H1 (cell line): ENCODE measurements at regions not wholly inside any gene's neighbourhood (a gene's known extent, or its start where the extent isn't known, plus 50 kb on each side); places are given as distances from the start of the nearest gene placed in this dataset.

Source experiments
- CTCF ChIA-PET: fragments of 300-600 bp; sonication (Branson Sonifier 250); formaldehyde crosslinking; loops from one replicate; lab custom pipeline; 2021; ENCODE audit not compliant: partially characterized antibody; lab: Charles Lee
- POLR2A ChIA-PET: fragments of 300-600 bp; sonication (Branson Sonifier 250); formaldehyde crosslinking; loops from one replicate; lab custom pipeline; 2021; ENCODE audit warnings: inconsistent platforms; ENCODE audit not compliant: partially characterized antibody; lab: Charles Lee
- DNase-seq, 2 experiments: peaks; one replicate each; pipeline versions ENCODE4 v3.0.0 to v3.0.0-alpha.2; 2010 to 2022; ENCODE audit warnings: low spot score in 2 of 2, low read depth in 1 of 2, mixed read lengths in 1 of 2
- FAIRE-seq: peaks from 2 replicates; lab custom pipeline; 2011; peaks lifted over from hg19 to GRCh38; lab: Jason Lieb, UNC
- H2AFZ ChIP-seq: 2 replicates; pipeline ENCODE4 v1.8.1; 2012; ENCODE audit warnings: low read length, inconsistent platforms
- H2AK5ac ChIP-seq: 2 replicates; pipeline ENCODE4 v1.6.1; 2013; ENCODE audit warnings: low read depth, low read length
- H2BK120ac ChIP-seq: replicated peaks from 2 replicates; pipeline ENCODE3; 2013; ENCODE audit warnings: low read depth, low read length, inconsistent platforms
- H2BK12ac ChIP-seq: 2 replicates; pipeline ENCODE4 v1.6.1; 2013; ENCODE audit warnings: low read depth, low read length
- H2BK15ac ChIP-seq: 2 replicates; pipeline ENCODE4 v1.6.1; 2013; ENCODE audit warnings: low read length
- H2BK20ac ChIP-seq: 2 replicates; pipeline ENCODE4 v1.6.1; 2013; ENCODE audit warnings: low read length
- H2BK5ac ChIP-seq: 2 replicates; pipeline ENCODE4 v1.6.1; 2013; ENCODE audit warnings: low read depth, low read length
- H3K14ac ChIP-seq: 2 replicates; pipeline ENCODE4 v1.6.1; 2013; ENCODE audit warnings: inconsistent platforms; ENCODE audit not compliant: insufficient read length
- H3K18ac ChIP-seq: 2 replicates; pipeline ENCODE4 v1.6.1; 2013; ENCODE audit warnings: low read length; ENCODE audit errors: extremely low read depth
- H3K23ac ChIP-seq: 2 replicates; pipeline ENCODE4 v1.6.1; 2013; ENCODE audit warnings: inconsistent platforms; ENCODE audit not compliant: insufficient read length
- H3K23me2 ChIP-seq: 2 replicates; pipeline ENCODE4 v1.6.1; 2013; ENCODE audit warnings: low read depth, low read length
- H3K27ac ChIP-seq: 2 replicates; pipeline ENCODE4 v1.6.1; 2011; ENCODE audit warnings: low read depth, low read length, inconsistent platforms
- H3K27me3 ChIP-seq, 4 experiments: replicated peaks in 1 of 4; 1 replicate in 1 of 4; 2 replicates in 3 of 4; pipeline versions ENCODE4 v1.6.1 to v1.8.1; 2011 to 2013; ENCODE audit warnings: low read length in 3 of 4, mild to moderate bottlenecking in 3 of 4, inconsistent platforms in 2 of 4, mixed read lengths in 2 of 4, moderate library complexity in 1 of 4; ENCODE audit not compliant: control insufficient read depth in 3 of 4, insufficient read depth in 3 of 4; ENCODE audit errors: extremely low read depth in 1 of 4
- H3K36me3 ChIP-seq, 4 experiments: 2 replicates each; pipeline versions ENCODE4 v1.6.1 to v1.8.1; 2011 to 2013; ENCODE audit warnings: mild to moderate bottlenecking in 4 of 4, low read length in 3 of 4, moderate library complexity in 2 of 4, control low read depth in 1 of 4, inconsistent platforms in 1 of 4; ENCODE audit not compliant: insufficient read depth in 4 of 4, control insufficient read depth in 2 of 4
- H3K4ac ChIP-seq: replicated peaks from 2 replicates; pipeline ENCODE3; 2013; ENCODE audit warnings: low read length, low read depth, mixed read lengths, inconsistent platforms; ENCODE audit not compliant: insufficient read length
- H3K4me1 ChIP-seq, 4 experiments: replicated peaks in 1 of 4; 1 replicate in 1 of 4; 2 replicates in 3 of 4; pipeline versions ENCODE4 v1.6.1 to v1.8.1; 2011 to 2013; ENCODE audit warnings: low read length in 3 of 4, inconsistent platforms in 2 of 4, mixed read lengths in 1 of 4; ENCODE audit not compliant: insufficient read depth in 4 of 4, control insufficient read depth in 3 of 4
- H3K4me2 ChIP-seq, 2 experiments: 2 replicates each; pipeline versions ENCODE4 v1.6.1 to v1.8.1; 2011 to 2013; ENCODE audit warnings: low read depth in 2 of 2, low read length in 2 of 2, control low read depth in 1 of 2, inconsistent platforms in 1 of 2, mild to moderate bottlenecking in 1 of 2; ENCODE audit not compliant: insufficient read depth in 1 of 2
- H3K4me3 ChIP-seq, 4 experiments: fragments of 200-600, 300-600 bp in 1 of 4; sonication (generic), shearing (Covaris generic), sonication (Bioruptor Twin) in 1 of 4; 2 replicates each; pipeline versions ENCODE4 v1.5.1 to v1.8.1; 2011 to 2016; ENCODE audit warnings: low read length in 4 of 4, low read depth in 3 of 4, control low read depth in 2 of 4, inconsistent platforms in 2 of 4, mild to moderate bottlenecking in 2 of 4, mixed read lengths in 1 of 4, moderate library complexity in 1 of 4; ENCODE audit not compliant: insufficient read depth in 2 of 4; ENCODE audit errors: extremely low read depth in 1 of 4
- H3K56ac ChIP-seq: replicated peaks from 2 replicates; pipeline ENCODE3; 2013; ENCODE audit warnings: low read depth, mild to moderate bottlenecking, mixed read lengths, low read length, inconsistent platforms; ENCODE audit not compliant: insufficient read length
- H3K79me1 ChIP-seq: 2 replicates; pipeline ENCODE4 v1.6.1; 2013; ENCODE audit warnings: low read depth, low read length, control low read depth
- H3K79me2 ChIP-seq, 2 experiments: 2 replicates each; pipeline versions ENCODE4 v1.6.1 to v1.8.1; 2012 to 2013; ENCODE audit warnings: low read length in 2 of 2, mild to moderate bottlenecking in 2 of 2, inconsistent platforms in 1 of 2; ENCODE audit not compliant: insufficient read depth in 2 of 2, control insufficient read depth in 1 of 2
- H3K9ac ChIP-seq, 4 experiments: replicated peaks in 1 of 4; 1 replicate in 1 of 4; 2 replicates in 3 of 4; pipeline versions ENCODE4 v1.6.1 to v1.8.1; 2011 to 2013; ENCODE audit warnings: low read depth in 3 of 4, low read length in 3 of 4, control low read depth in 2 of 4, mild to moderate bottlenecking in 2 of 4, moderate library complexity in 2 of 4, inconsistent platforms in 1 of 4; ENCODE audit errors: extremely low read depth in 1 of 4
- H3K9me3 ChIP-seq, 2 experiments: 2 replicates each; pipeline versions ENCODE4 v1.6.1 to v1.8.1; 2012 to 2013; ENCODE audit warnings: mild to moderate bottlenecking in 2 of 2, moderate library complexity in 2 of 2, control low read depth in 1 of 2, inconsistent platforms in 1 of 2, low read depth in 1 of 2, low read length in 1 of 2, mixed read lengths in 1 of 2; ENCODE audit not compliant: insufficient read depth in 2 of 2
- H4K20me1 ChIP-seq, 2 experiments: replicated peaks in 1 of 2; 2 replicates each; pipeline versions ENCODE3 to v1.8.1; 2011 to 2013; ENCODE audit warnings: inconsistent platforms in 2 of 2, low read length in 2 of 2, mild to moderate bottlenecking in 1 of 2; ENCODE audit not compliant: insufficient read depth in 2 of 2, control insufficient read depth in 1 of 2
- H4K5ac ChIP-seq: 2 replicates; pipeline ENCODE4 v1.6.1; 2013; ENCODE audit warnings: low read length, low read depth, mixed read lengths, inconsistent platforms; ENCODE audit not compliant: insufficient read length
- H4K8ac ChIP-seq: 2 replicates; pipeline ENCODE4 v1.8.0; 2013; ENCODE audit warnings: mild to moderate bottlenecking, moderate library complexity, low read length, inconsistent platforms; ENCODE audit not compliant: insufficient read depth; ENCODE audit errors: extremely low read depth
- H4K91ac ChIP-seq: replicated peaks from 2 replicates; pipeline ENCODE3; 2013; ENCODE audit warnings: low read length, mixed read lengths, inconsistent platforms; ENCODE audit not compliant: insufficient read length
- CEBPB ChIP-seq: IDR thresholded peaks from 2 replicates; pipeline ENCODE4 v1.6.1; 2012; ENCODE audit warnings: low read depth, low read length
- CHD2 ChIP-seq: IDR thresholded peaks from 2 replicates; pipeline ENCODE4 v1.6.1; 2012; ENCODE audit warnings: low read length, improper control_type of control experiment
- CREB1 ChIP-seq: IDR thresholded peaks from 2 replicates; pipeline ENCODE4 v1.6.1; 2012; ENCODE audit warnings: inconsistent platforms
- CTBP2 ChIP-seq: IDR thresholded peaks from 2 replicates; pipeline ENCODE4 v1.7.0; 2011; ENCODE audit warnings: borderline replicate concordance, mild to moderate bottlenecking, moderate library complexity, mixed read lengths, low read length; ENCODE audit not compliant: insufficient read depth, insufficient read length
- JUN ChIP-seq: IDR thresholded peaks from 2 replicates; pipeline ENCODE4 v1.6.1; 2011; ENCODE audit warnings: low read depth, mild to moderate bottlenecking, improper control_type of control experiment, low read length
- KDM4A ChIP-seq: IDR thresholded peaks from one replicate; pipeline ENCODE4 v1.7.1; 2012; ENCODE audit warnings: low read depth, mild to moderate bottlenecking, moderate library complexity, low read length, inconsistent platforms; ENCODE audit not compliant: severe bottlenecking
- SIN3A ChIP-seq, 2 experiments: IDR thresholded peaks in 1 of 2; conservative IDR thresholded peaks in 1 of 2; 2 replicates each; pipeline ENCODE4 v1.6.1; 2011 to 2012; ENCODE audit warnings: low read length in 2 of 2, improper control_type of control experiment in 1 of 2, low read depth in 1 of 2, mild to moderate bottlenecking in 1 of 2
- SP4 ChIP-seq: IDR thresholded peaks from 2 replicates; pipeline ENCODE4 v1.6.1; 2012; ENCODE audit warnings: low read length, inconsistent platforms
- SUZ12 ChIP-seq: fragments of 200-600 bp; sonication (generic); IDR thresholded peaks from 2 replicates; pipeline ENCODE4 v1.6.1; 2012; ENCODE audit warnings: mild to moderate bottlenecking, inconsistent platforms, low read length, moderate library complexity, mixed read lengths
- TAF1 ChIP-seq: IDR thresholded peaks from 2 replicates; pipeline ENCODE4 v1.6.1; 2011; ENCODE audit warnings: mild to moderate bottlenecking, low read depth, low read length
- TBP ChIP-seq: IDR thresholded peaks from 2 replicates; pipeline ENCODE4 v1.6.1; 2011; ENCODE audit warnings: low read depth, low read length, improper control_type of control experiment
- TCF12 ChIP-seq: IDR thresholded peaks from 2 replicates; pipeline ENCODE4 v1.6.1; 2011; ENCODE audit warnings: low read depth, mild to moderate bottlenecking, low read length
- WGBS, 2 experiments: shearing (Covaris generic) in 1 of 2; methylation state at CpG; one replicate each; pipeline versions ENCODE4 v1.1.6 to v1.1.7; 2013 to 2015; ENCODE audit warnings: low lambda C conversion rate in 2 of 2, mixed read lengths in 2 of 2, inconsistent platforms in 1 of 2, low coverage in 1 of 2, missing lambda C conversion rate in 1 of 2; ENCODE audit not compliant: insufficient replicate concordance in 2 of 2, insufficient coverage in 1 of 2, insufficient read length in 1 of 2; ENCODE audit errors: extremely low coverage in 1 of 2, missing lambda C conversion rate in 1 of 2; 5-methylcytosine and 5-hydroxymethylcytosine counted together

- H4K20me1 ChIP-seq = no peaks in the 10 kb centered on the region
- no peak overlapping the region for H4K5ac ChIP-seq
- no peaks in the 10 kb centered on the region for H3K79me2 ChIP-seq
- H3K79me1 ChIP-seq = no peaks in the 10 kb centered on the region
- no peak overlapping the region for H3K23ac ChIP-seq
- DNase-seq (no peak), FAIRE-seq (no peak)
- H3K27ac ChIP-seq = no peak overlapping the region
- H2BK20ac ChIP-seq = no peak overlapping the region
- no peak overlapping the region for H2BK12ac ChIP-seq
- TF ChIP-seq CREB1 (no peak), SP4 (no peak), JUN (no peak), CTBP2 (no peak), TCF12 (no peak), CEBPB (no peak), SIN3A (conservative IDR thresholded peaks at IDR 0.05 in 1 of 2, IDR thresholded peaks at IDR 0.05 in 1 of 2; ENCODE audit: low read depth in 1 of 2, low read length in 2 of 2) (no peak), CHD2 (no peak), TBP (no peak), TAF1 (no peak), KDM4A (no peak), SUZ12 (no peak)
- H3K4me3 ChIP-seq = no peak overlapping the region
- no peaks in the 10 kb centered on the region for H3K4me1 ChIP-seq
- no peak overlapping the region for H4K91ac ChIP-seq
- H3K4ac ChIP-seq = no peak overlapping the region
- WGBS, 2 experiments = 90% methylated on average over 3 of the region's 3 CpGs; no CpG with 5 or more reads in 1 of the 2 experiments
- H3K14ac ChIP-seq = no peak overlapping the region
- no peaks in the 10 kb centered on the region for H3K23me2 ChIP-seq
- no peak overlapping the region for H2AK5ac ChIP-seq
- no peak overlapping the region for H2BK5ac ChIP-seq
- H3K36me3 ChIP-seq = no peaks in the 10 kb centered on the region
- CTCF ChIA-PET = interaction anchor here (0.9 to 1.1 kb wide), 2 partner anchors 16 to 19 kb away, joined by 3 read pairs; no protein-coding TSS in a partner anchor
- no peak overlapping the region for H2BK120ac ChIP-seq
- H2AFZ ChIP-seq = no peak overlapping the region
- H3K9ac ChIP-seq = no peak overlapping the region
- H3K27me3 ChIP-seq = no peaks in the 10 kb centered on the region
- no peak overlapping the region for H3K18ac ChIP-seq
- H2BK15ac ChIP-seq = no peak overlapping the region
- H3K4me2 ChIP-seq = no peak overlapping the region
- no peak overlapping the region for H4K8ac ChIP-seq
- no peaks in the 10 kb centered on the region for H3K9me3 ChIP-seq
- POLR2A ChIA-PET = no interaction called here
- no peak overlapping the region for H3K56ac ChIP-seq
These were observed 369.0 kb upstream of the CWC22 start for GRCh38 chr2:180376066-180376465.
